GM23338 (cell line): ENCODE measurements at regions not wholly inside any gene's neighbourhood (a gene's known extent, or its start where the extent isn't known, plus 50 kb on each side); places are given as distances from the start of the nearest gene placed in this dataset.

Source experiments
- CREB1 ChIP-seq: fragments of 250-450 bp; sonication (Bioruptor Pico); IDR thresholded peaks from 2 replicates; pipeline ENCODE4 v1.5.0; 2020; ENCODE audit warnings: low read depth, mild to moderate bottlenecking, moderate library complexity
- EZH2 ChIP-seq: fragments of 200-600 bp; sonication (generic); IDR thresholded peaks from one replicate; pipeline ENCODE4 v1.8.0; 2017; ENCODE audit warnings: antibody characterized with exemption, mild to moderate bottlenecking, low read depth; ENCODE audit not compliant: unreplicated experiment
- EZH2phosphoT487 ChIP-seq: fragments of 200-600 bp; sonication (generic); IDR thresholded peaks from one replicate; pipeline ENCODE4 v1.8.1; 2018; ENCODE audit warnings: antibody characterized with exemption; ENCODE audit not compliant: unreplicated experiment
- POLR2AphosphoS5 ChIP-seq: IDR thresholded peaks from 2 replicates; pipeline ENCODE4 v1.6.1; 2016; ENCODE audit warnings: antibody characterized with exemption, low read depth
- ZNF114 ChIP-seq: fragments of 250-450 bp; sonication (Bioruptor Pico); IDR thresholded peaks from 2 replicates; pipeline ENCODE4 v1.5.0; 2020; ENCODE audit warnings: mild to moderate bottlenecking, moderate library complexity
- TF ChIP-seq, protein P1 (sequence below), 2 experiments: fragments of 200-600 bp in 1 of 2; sonication (generic) in 1 of 2; conservative IDR thresholded peaks; 2 replicates each; pipeline versions ENCODE4 v1.5.1 to v1.6.1; 2016 to 2017; ENCODE audit warnings: antibody characterized with exemption in 2 of 2, low read depth in 2 of 2, mild to moderate bottlenecking in 2 of 2, moderate library complexity in 1 of 2
- TF ChIP-seq, protein P2 (sequence below): IDR thresholded peaks from one replicate; pipeline ENCODE4 v1.6.1; 2018; ENCODE audit warnings: antibody characterized with exemption; ENCODE audit not compliant: unreplicated experiment

DNA sequence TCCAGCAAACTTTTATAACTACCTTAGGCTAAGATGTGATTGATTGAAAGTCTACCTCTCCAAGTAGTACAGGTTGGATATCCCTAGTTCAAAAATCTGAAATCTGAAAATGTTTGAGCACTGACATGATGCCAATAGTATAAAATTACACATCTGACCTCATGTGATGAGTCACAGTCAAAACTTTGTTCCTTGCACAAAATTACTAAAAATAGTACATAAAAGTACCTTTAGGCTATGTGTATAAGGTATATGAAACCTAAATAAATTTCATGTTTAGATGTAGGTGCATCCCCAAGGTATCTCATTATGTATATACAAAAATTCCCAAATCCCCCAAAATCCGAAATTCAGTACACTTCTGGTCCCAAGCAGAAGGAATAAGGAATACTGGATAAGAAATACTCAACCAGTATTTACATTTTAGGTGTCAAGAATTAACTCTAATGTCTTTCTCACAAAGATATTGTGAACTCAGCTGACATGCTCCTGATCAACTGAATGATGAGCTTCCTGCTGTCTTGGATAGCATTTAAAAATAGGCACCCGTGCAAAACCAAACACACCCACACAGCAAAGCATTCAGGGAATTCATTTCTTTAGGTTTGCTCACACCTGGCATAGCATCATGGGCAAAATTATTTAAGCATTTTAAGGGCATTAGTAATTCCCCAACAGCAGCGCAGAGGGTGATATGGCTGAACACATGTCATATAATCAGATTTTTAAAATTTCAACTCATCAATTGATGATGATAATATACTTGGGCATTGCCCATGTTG is 497.4 kb upstream of the MEIS1 start:
- TF ChIP-seq, protein P1, sequence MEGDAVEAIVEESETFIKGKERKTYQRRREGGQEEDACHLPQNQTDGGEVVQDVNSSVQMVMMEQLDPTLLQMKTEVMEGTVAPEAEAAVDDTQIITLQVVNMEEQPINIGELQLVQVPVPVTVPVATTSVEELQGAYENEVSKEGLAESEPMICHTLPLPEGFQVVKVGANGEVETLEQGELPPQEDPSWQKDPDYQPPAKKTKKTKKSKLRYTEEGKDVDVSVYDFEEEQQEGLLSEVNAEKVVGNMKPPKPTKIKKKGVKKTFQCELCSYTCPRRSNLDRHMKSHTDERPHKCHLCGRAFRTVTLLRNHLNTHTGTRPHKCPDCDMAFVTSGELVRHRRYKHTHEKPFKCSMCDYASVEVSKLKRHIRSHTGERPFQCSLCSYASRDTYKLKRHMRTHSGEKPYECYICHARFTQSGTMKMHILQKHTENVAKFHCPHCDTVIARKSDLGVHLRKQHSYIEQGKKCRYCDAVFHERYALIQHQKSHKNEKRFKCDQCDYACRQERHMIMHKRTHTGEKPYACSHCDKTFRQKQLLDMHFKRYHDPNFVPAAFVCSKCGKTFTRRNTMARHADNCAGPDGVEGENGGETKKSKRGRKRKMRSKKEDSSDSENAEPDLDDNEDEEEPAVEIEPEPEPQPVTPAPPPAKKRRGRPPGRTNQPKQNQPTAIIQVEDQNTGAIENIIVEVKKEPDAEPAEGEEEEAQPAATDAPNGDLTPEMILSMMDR (conservative IDR thresholded peaks at IDR 0.05; ENCODE audit: low read depth in 2 of 2) = no peak
- TF ChIP-seq, protein P2, sequence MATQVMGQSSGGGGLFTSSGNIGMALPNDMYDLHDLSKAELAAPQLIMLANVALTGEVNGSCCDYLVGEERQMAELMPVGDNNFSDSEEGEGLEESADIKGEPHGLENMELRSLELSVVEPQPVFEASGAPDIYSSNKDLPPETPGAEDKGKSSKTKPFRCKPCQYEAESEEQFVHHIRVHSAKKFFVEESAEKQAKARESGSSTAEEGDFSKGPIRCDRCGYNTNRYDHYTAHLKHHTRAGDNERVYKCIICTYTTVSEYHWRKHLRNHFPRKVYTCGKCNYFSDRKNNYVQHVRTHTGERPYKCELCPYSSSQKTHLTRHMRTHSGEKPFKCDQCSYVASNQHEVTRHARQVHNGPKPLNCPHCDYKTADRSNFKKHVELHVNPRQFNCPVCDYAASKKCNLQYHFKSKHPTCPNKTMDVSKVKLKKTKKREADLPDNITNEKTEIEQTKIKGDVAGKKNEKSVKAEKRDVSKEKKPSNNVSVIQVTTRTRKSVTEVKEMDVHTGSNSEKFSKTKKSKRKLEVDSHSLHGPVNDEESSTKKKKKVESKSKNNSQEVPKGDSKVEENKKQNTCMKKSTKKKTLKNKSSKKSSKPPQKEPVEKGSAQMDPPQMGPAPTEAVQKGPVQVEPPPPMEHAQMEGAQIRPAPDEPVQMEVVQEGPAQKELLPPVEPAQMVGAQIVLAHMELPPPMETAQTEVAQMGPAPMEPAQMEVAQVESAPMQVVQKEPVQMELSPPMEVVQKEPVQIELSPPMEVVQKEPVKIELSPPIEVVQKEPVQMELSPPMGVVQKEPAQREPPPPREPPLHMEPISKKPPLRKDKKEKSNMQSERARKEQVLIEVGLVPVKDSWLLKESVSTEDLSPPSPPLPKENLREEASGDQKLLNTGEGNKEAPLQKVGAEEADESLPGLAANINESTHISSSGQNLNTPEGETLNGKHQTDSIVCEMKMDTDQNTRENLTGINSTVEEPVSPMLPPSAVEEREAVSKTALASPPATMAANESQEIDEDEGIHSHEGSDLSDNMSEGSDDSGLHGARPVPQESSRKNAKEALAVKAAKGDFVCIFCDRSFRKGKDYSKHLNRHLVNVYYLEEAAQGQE = no peak
- TF ChIP-seq POLR2AphosphoS5 = no peak
- TF ChIP-seq EZH2 = no peak
- no peak for TF ChIP-seq EZH2phosphoT487
- no peak for TF ChIP-seq ZNF114
- TF ChIP-seq CREB1 (CRISPR knock-in tag) = no peak
